ENCODE measurements at regions not wholly inside any gene's neighbourhood (a gene's known extent, or its start where the extent isn't known, plus 50 kb on each side); places are given as distances from the start of the nearest gene placed in this dataset.

DNA sequence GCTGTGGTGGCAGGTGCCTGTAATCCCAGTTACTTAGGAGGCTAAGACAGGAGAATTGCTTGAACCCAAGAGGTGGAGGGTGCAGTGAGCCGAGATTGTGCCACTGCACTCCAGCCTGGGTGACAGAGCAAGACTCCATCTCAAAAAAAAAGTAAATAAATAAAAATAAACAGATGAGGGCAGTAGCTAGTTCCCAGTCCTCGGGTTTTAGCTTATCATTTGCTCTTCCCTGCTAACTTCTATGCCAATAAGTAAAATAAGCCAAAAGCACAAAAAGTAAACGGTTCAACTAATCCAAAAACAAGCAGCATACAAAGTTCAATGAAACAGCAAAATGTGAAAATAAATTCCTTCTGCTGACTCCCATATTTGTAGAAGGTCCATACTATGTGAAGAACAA lies 133.0 kb upstream of the TMCC3 start:
- Histone ChIP-seq H3K9me3 (replicated peaks in 1 of 3) (no peaks in the 10 kb centered on the region), H3K27ac (no peak overlapping the region), H3K36me3 (replicated peaks in 1 of 2) (no peaks in the 10 kb centered on the region), H3K4me3 (no peak overlapping the region), H3K4me1 (replicated peaks in 1 of 2) (no peaks in the 10 kb centered on the region), H3K27me3 (no peaks in the 10 kb centered on the region)
- DNase-seq = no peak
- intact Hi-C loops (cut with DNase I) = no loop called here
- WGBS, 4 donors = 38 to 52% (median 45%) methylated on average over 3 of the region's 3 CpGs
- TF ChIP-seq POLR2A (IDR thresholded peaks at IDR 0.05) = no peak
- TF ChIP-seq, protein P1, sequence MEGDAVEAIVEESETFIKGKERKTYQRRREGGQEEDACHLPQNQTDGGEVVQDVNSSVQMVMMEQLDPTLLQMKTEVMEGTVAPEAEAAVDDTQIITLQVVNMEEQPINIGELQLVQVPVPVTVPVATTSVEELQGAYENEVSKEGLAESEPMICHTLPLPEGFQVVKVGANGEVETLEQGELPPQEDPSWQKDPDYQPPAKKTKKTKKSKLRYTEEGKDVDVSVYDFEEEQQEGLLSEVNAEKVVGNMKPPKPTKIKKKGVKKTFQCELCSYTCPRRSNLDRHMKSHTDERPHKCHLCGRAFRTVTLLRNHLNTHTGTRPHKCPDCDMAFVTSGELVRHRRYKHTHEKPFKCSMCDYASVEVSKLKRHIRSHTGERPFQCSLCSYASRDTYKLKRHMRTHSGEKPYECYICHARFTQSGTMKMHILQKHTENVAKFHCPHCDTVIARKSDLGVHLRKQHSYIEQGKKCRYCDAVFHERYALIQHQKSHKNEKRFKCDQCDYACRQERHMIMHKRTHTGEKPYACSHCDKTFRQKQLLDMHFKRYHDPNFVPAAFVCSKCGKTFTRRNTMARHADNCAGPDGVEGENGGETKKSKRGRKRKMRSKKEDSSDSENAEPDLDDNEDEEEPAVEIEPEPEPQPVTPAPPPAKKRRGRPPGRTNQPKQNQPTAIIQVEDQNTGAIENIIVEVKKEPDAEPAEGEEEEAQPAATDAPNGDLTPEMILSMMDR (IDR thresholded peaks at IDR 0.05) = no peak

DNA sequence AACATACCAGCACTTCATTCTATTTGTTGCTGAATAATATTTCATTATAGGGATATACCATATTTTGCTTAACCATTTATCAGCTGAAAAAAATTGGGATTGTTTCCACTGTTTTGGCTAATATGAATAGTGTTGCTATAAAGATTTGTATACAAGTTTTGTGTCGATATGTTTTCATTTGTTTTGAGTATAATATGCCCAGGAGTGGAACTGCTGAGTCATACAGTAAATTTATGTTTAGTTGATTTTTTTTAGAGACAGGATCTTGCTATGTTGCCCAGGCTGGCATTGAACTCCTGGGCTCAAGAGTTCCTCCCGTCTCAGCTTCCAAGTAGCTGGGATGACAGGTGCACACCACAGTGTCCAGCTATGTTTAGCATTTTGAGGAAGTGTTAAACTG lies 131.5 kb upstream of the TMCC3 start:
- H3K4me1 ChIP-seq (replicated peaks in 1 of 2) = no peaks in the 10 kb centered on the region
- TF ChIP-seq POLR2A (IDR thresholded peaks at IDR 0.05) = no peak
- no peak overlapping the region for H3K4me3 ChIP-seq
- H3K27me3 ChIP-seq = no peaks in the 10 kb centered on the region
- no peaks in the 10 kb centered on the region for H3K9me3 ChIP-seq (replicated peaks in 1 of 3)
- intact Hi-C loops (cut with DNase I) = no loop called here
- no peak for DNase-seq
- H3K27ac ChIP-seq = no peak overlapping the region
- 75 to 94% (median 77%) methylated on average over 2 of the region's 2 CpGs for WGBS, 4 donors
- no peaks in the 10 kb centered on the region for H3K36me3 ChIP-seq (replicated peaks in 1 of 2)

DNA sequence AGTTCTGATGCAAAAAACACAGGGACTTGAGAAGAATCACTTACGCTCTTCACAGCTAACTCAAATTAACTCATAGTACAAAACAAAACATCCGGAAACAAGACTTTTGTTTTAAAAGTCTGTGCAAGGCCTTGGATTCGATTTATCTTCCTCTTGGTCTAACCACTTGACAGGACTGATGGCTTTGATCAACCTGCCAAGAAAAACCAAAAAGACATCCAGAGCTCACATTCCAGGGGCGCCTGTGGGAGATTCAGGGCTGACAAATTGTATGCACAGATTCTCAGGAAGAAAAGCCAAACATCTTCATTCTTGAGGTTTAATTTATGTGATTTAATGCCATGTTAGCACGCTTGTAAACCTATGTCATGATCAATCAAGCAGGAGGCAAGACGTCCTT lies 129.1 kb upstream of the TMCC3 start:
- H3K4me1 ChIP-seq (replicated peaks in 1 of 2) = no peaks in the 10 kb centered on the region
- 23 to 51% (median 27%) methylated on average over 6 of the region's 6 CpGs for WGBS, 4 donors

DNA sequence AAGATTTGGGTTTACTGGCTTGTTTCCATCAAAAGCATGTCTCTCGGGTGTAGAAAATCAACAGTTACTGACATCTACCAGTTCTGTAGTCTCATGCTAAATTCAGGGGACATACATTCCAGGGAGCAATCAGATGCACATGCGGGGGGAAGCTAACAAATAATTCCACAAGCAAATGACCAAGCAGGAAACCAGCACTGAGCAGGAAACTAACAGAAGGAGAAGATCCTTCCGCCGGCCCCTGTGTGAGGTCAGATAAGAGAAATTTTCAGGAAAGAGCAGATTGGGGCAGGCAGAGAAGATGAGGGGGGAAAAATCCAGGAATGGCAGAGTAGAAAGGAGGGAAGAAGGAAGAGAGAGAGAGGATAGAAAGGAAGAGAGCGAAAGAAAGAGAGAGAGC lies 127.6 kb upstream of the TMCC3 start:
- H3K9me3 ChIP-seq (replicated peaks in 1 of 3) = no peaks in the 10 kb centered on the region
- H3K27ac ChIP-seq = no peak overlapping the region
- H3K36me3 ChIP-seq (replicated peaks in 1 of 2) = no peaks in the 10 kb centered on the region
- DNase-seq = no peak
- no peaks in the 10 kb centered on the region for H3K4me1 ChIP-seq (replicated peaks in 1 of 2)
- H3K27me3 ChIP-seq = no peaks in the 10 kb centered on the region
- intact Hi-C loops (cut with DNase I) = no loop called here
- no peak for TF ChIP-seq POLR2A (IDR thresholded peaks at IDR 0.05)
- TF ChIP-seq, protein P1 (IDR thresholded peaks at IDR 0.05) = no peak
- WGBS, 4 donors = 72 to 90% (median 73%) methylated on average over 5 of the region's 5 CpGs
- no peak overlapping the region for H3K4me3 ChIP-seq

More for the DNA sequence above, 129.1 kb upstream of the TMCC3 start:
- Histone ChIP-seq H3K27me3 (no peaks in the 10 kb centered on the region), H3K36me3 (replicated peaks in 1 of 2) (no peaks in the 10 kb centered on the region), H3K27ac (no peak overlapping the region), H3K4me3 (no peak overlapping the region), H3K9me3 (replicated peaks in 1 of 3) (no peaks in the 10 kb centered on the region)
- intact Hi-C loops (cut with DNase I) = no loop called here
- DNase-seq = peak in 1 of 7 donors; percentile 16
- TF ChIP-seq POLR2A (IDR thresholded peaks at IDR 0.05) = no peak
- TF ChIP-seq, protein P1 (IDR thresholded peaks at IDR 0.05) = no peak

DNA sequence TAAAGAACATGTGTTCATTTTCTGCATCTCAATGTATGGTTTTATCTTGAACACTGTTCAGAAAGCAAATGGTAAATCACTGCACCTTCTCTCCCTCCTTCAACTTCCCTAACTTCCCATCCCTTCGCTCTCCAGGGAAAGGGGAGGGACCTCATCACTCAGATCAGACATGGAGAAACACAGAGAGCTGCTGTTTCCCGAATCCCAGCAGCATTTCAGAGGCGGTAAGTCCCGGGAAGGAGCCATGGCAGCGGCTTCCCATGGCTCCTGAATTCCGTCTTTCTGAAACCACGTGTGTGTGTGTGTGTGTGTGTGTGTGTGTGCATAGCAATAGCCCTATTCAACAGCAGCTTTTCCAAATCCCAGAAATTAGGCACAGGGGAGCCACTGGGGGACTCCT lies 125.4 kb upstream of the TMCC3 start:
- no peaks in the 10 kb centered on the region for H3K9me3 ChIP-seq (replicated peaks in 1 of 3)
- no peaks in the 10 kb centered on the region for H3K36me3 ChIP-seq (replicated peaks in 1 of 2)
- TF ChIP-seq POLR2A (IDR thresholded peaks at IDR 0.05) = no peak
- TF ChIP-seq, protein P1 (IDR thresholded peaks at IDR 0.05) = no peak
- no peaks in the 10 kb centered on the region for H3K4me1 ChIP-seq (replicated peaks in 1 of 2)
- no peak overlapping the region for H3K4me3 ChIP-seq
- no peak for DNase-seq
- no peak overlapping the region for H3K27ac ChIP-seq
- H3K27me3 ChIP-seq = no peaks in the 10 kb centered on the region
- 79 to 86% (median 81%) methylated on average over 7 of the region's 7 CpGs for WGBS, 4 donors
- intact Hi-C loops (cut with DNase I) = no loop called here
